CD4-positive, CD25-positive, alpha-beta regulatory T cell (primary cell): ENCODE measurements at regions not wholly inside any gene's neighbourhood (a gene's known extent, or its start where the extent isn't known, plus 50 kb on each side); places are given as distances from the start of the nearest gene placed in this dataset.

Experiments used
- ATAC-seq, 2 donors: fragments of 150-1000 bp; cut with Tn5 transposase; one replicate each; pipeline ENCODE4 v1.10.0; 2021; ENCODE audit warnings: low read depth in 2 of 2, moderate number of reproducible peaks in 2 of 2, moderate library complexity in 1 of 2
- DNase-seq, 3 donors: peaks; one replicate each; pipeline versions ENCODE4 v3.0.0 to v3.0.0-alpha.2; 2012 to 2022; ENCODE audit warnings: mixed read lengths in 1 of 3
- H3K27ac ChIP-seq: one replicate; pipeline ENCODE4 v1.7.0; 2013; ENCODE audit warnings: mild to moderate bottlenecking, low read length; ENCODE audit not compliant: insufficient read depth, poor library complexity, severe bottlenecking
- H3K27me3 ChIP-seq: one replicate; pipeline ENCODE4 v1.7.0; 2013; ENCODE audit warnings: low read length; ENCODE audit not compliant: control insufficient read depth, insufficient read depth
- H3K36me3 ChIP-seq: one replicate; pipeline ENCODE4 v1.7.0; 2013; ENCODE audit warnings: mild to moderate bottlenecking, low read length, moderate library complexity; ENCODE audit not compliant: control insufficient read depth, insufficient read depth
- H3K4me1 ChIP-seq: 2 replicates; pipeline ENCODE4 v1.7.0; 2013; ENCODE audit warnings: mild to moderate bottlenecking, low read length; ENCODE audit not compliant: insufficient read depth, control insufficient read depth, poor library complexity, severe bottlenecking
- H3K4me3 ChIP-seq: one replicate; pipeline ENCODE4 v1.7.0; 2013; ENCODE audit warnings: low read depth, mild to moderate bottlenecking, low read length, moderate library complexity
- H3K9me3 ChIP-seq, 2 experiments: 1 replicate in 1 of 2; 2 replicates in 1 of 2; pipeline ENCODE4 v1.7.0; 2013; ENCODE audit warnings: low read length in 2 of 2, mild to moderate bottlenecking in 1 of 2, moderate library complexity in 1 of 2; ENCODE audit not compliant: control insufficient read depth in 2 of 2
- H3K27ac Mint-ChIP-seq, 3 donors: one replicate each; pipeline ENCODE4 v1.8.0; 2020 to 2022; ENCODE audit warnings: mild to moderate bottlenecking in 3 of 3, mixed read lengths in 3 of 3, moderate library complexity in 2 of 3
- H3K27me3 Mint-ChIP-seq: one replicate; pipeline ENCODE4 v1.8.0; 2022; ENCODE audit warnings: mild to moderate bottlenecking, mixed read lengths
- H3K36me3 Mint-ChIP-seq: one replicate; pipeline ENCODE4 v1.8.0; 2020; ENCODE audit warnings: mixed read lengths
- H3K4me1 Mint-ChIP-seq, 4 donors: one replicate each; pipeline ENCODE4 v1.8.0; 2020 to 2022; ENCODE audit warnings: mixed read lengths in 4 of 4, mild to moderate bottlenecking in 1 of 4
- H3K4me3 Mint-ChIP-seq, 4 donors: one replicate each; pipeline ENCODE4 v1.8.0; 2020 to 2022; ENCODE audit warnings: mild to moderate bottlenecking in 4 of 4, mixed read lengths in 4 of 4, moderate library complexity in 3 of 4
- H3K9me3 Mint-ChIP-seq, 7 donors: one replicate each; pipeline ENCODE4 v1.8.0; 2020 to 2022; ENCODE audit warnings: mixed read lengths in 7 of 7, mild to moderate bottlenecking in 3 of 7, moderate library complexity in 2 of 7

- no peaks in the 10 kb centered on the region for H3K9me3 ChIP-seq
- no peaks in the 10 kb centered on the region for H3K27me3 ChIP-seq
- no peak overlapping the region for H3K4me3 ChIP-seq
- DNase-seq, result no peak
- peaks cover 4% of the 10 kb centered on the region for H3K27me3 Mint-ChIP-seq
- no peaks in the 10 kb centered on the region for H3K36me3 Mint-ChIP-seq
- ATAC-seq, result no peak
- H3K4me1 Mint-ChIP-seq, result no peaks in the 10 kb centered on the region
- no peak overlapping the region for H3K27ac ChIP-seq
- H3K4me3 Mint-ChIP-seq, result no peak overlapping the region
- H3K27ac Mint-ChIP-seq, result no peak overlapping the region
- peaks cover 0 to 6% (median 0%) of the 10 kb centered on the region in 7 donors for H3K9me3 Mint-ChIP-seq
- no peaks in the 10 kb centered on the region for H3K4me1 ChIP-seq
- H3K36me3 ChIP-seq, result no peaks in the 10 kb centered on the region
Measured at GRCh38 chr11:44400431-44400830, 90.5 kb upstream of the ALX4 start.

- no peaks in the 10 kb centered on the region for H3K27me3 ChIP-seq
- DNase-seq (no peak), ATAC-seq (no peak)
- Mint-ChIP-seq H3K4me1 (no peaks in the 10 kb centered on the region), H3K27ac (no peak overlapping the region), H3K27me3 (peaks cover 4% of the 10 kb centered on the region), H3K36me3 (no peaks in the 10 kb centered on the region), H3K9me3 (peaks cover 0 to 4% (median 0%) of the 10 kb centered on the region in 7 donors), H3K4me3 (no peak overlapping the region)
- no peaks in the 10 kb centered on the region for H3K4me1 ChIP-seq
- no peaks in the 10 kb centered on the region for H3K9me3 ChIP-seq
- H3K36me3 ChIP-seq, result no peaks in the 10 kb centered on the region
- no peak overlapping the region for H3K4me3 ChIP-seq
- no peak overlapping the region for H3K27ac ChIP-seq
Measured at GRCh38 chr11:44402466-44403075, 92.6 kb upstream of the ALX4 start.

- no peaks in the 10 kb centered on the region for H3K36me3 Mint-ChIP-seq
- H3K27ac ChIP-seq, result no peak overlapping the region
- no peak overlapping the region for H3K4me3 Mint-ChIP-seq
- no peaks in the 10 kb centered on the region for H3K27me3 ChIP-seq
- no peak overlapping the region for H3K4me3 ChIP-seq
- no peaks in the 10 kb centered on the region for H3K4me1 Mint-ChIP-seq
- peaks cover 0 to 4% (median 0%) of the 10 kb centered on the region in 7 donors for H3K9me3 Mint-ChIP-seq
- H3K36me3 ChIP-seq, result no peaks in the 10 kb centered on the region
- H3K9me3 ChIP-seq, result no peaks in the 10 kb centered on the region
- H3K4me1 ChIP-seq, result no peaks in the 10 kb centered on the region
- no peak overlapping the region for H3K27ac Mint-ChIP-seq
- DNase-seq, result no peak
- ATAC-seq, result no peak
- H3K27me3 Mint-ChIP-seq, result peaks cover 4% of the 10 kb centered on the region
Measured at GRCh38 chr11:44403176-44403575, 93.2 kb upstream of the ALX4 start.

- Mint-ChIP-seq H3K27me3 (peaks cover 4% of the 10 kb centered on the region), H3K27ac (no peak overlapping the region), H3K36me3 (no peaks in the 10 kb centered on the region), H3K4me1 (no peaks in the 10 kb centered on the region), H3K9me3 (peaks cover 0 to 4% (median 0%) of the 10 kb centered on the region in 7 donors), H3K4me3 (no peak overlapping the region)
- Histone ChIP-seq H3K27ac (no peak overlapping the region), H3K9me3 (no peaks in the 10 kb centered on the region), H3K36me3 (no peaks in the 10 kb centered on the region), H3K27me3 (no peaks in the 10 kb centered on the region), H3K4me1 (no peaks in the 10 kb centered on the region), H3K4me3 (no peak overlapping the region)
- ATAC-seq (no peak), DNase-seq (no peak)
Measured at GRCh38 chr11:44403587-44404273, 93.8 kb upstream of the ALX4 start.

- H3K27ac ChIP-seq, result no peak overlapping the region
- H3K27ac Mint-ChIP-seq, result no peak overlapping the region
- H3K36me3 Mint-ChIP-seq, result no peaks in the 10 kb centered on the region
- H3K27me3 ChIP-seq, result no peaks in the 10 kb centered on the region
- peaks cover 0 to 4% (median 0%) of the 10 kb centered on the region in 7 donors for H3K9me3 Mint-ChIP-seq
- no peak overlapping the region for H3K4me3 Mint-ChIP-seq
- H3K4me3 ChIP-seq, result no peak overlapping the region
- H3K36me3 ChIP-seq, result no peaks in the 10 kb centered on the region
- ATAC-seq (no peak), DNase-seq (no peak)
- peaks cover 4% of the 10 kb centered on the region for H3K27me3 Mint-ChIP-seq
- H3K4me1 Mint-ChIP-seq, result no peaks in the 10 kb centered on the region
- H3K9me3 ChIP-seq, result no peaks in the 10 kb centered on the region
- no peaks in the 10 kb centered on the region for H3K4me1 ChIP-seq
Measured at GRCh38 chr11:44404301-44404700, 94.4 kb upstream of the ALX4 start.

GRCh38 chr11:44404736-44405395, 94.9 kb upstream of the ALX4 start:
- no peak for ATAC-seq
- no peak overlapping the region for H3K4me3 Mint-ChIP-seq
- no peaks in the 10 kb centered on the region for H3K36me3 ChIP-seq

GRCh38 chr11:44407211-44407996, 97.5 kb upstream of the ALX4 start:
- Mint-ChIP-seq H3K36me3 (no peaks in the 10 kb centered on the region), H3K4me3 (no peak overlapping the region), H3K9me3 (peaks cover 0 to 10% (median 0%) of the 10 kb centered on the region in 7 donors), H3K27me3 (peaks cover 9% of the 10 kb centered on the region), H3K4me1 (no peaks in the 10 kb centered on the region), H3K27ac (no peak overlapping the region)
- H3K4me3 ChIP-seq, result no peak overlapping the region
- H3K9me3 ChIP-seq, result no peaks in the 10 kb centered on the region
- no peaks in the 10 kb centered on the region for H3K36me3 ChIP-seq
- H3K27me3 ChIP-seq, result peaks cover 2% of the 10 kb centered on the region
- ATAC-seq (no peak), DNase-seq (no peak)
- no peak overlapping the region for H3K27ac ChIP-seq
- no peaks in the 10 kb centered on the region for H3K4me1 ChIP-seq

More at GRCh38 chr11:44404736-44405395, 94.9 kb upstream of the ALX4 start:
- Mint-ChIP-seq H3K4me1 (no peaks in the 10 kb centered on the region), H3K27ac (no peak overlapping the region), H3K27me3 (peaks cover 3% of the 10 kb centered on the region), H3K36me3 (no peaks in the 10 kb centered on the region), H3K9me3 (peaks cover 0 to 4% (median 0%) of the 10 kb centered on the region in 7 donors)
- no peak overlapping the region for H3K27ac ChIP-seq
- H3K4me3 ChIP-seq, result no peak overlapping the region
- DNase-seq, result no peak
- no peaks in the 10 kb centered on the region for H3K9me3 ChIP-seq
- no peaks in the 10 kb centered on the region for H3K4me1 ChIP-seq
- H3K27me3 ChIP-seq, result no peaks in the 10 kb centered on the region
